ENCODE measurements at regions not wholly inside any gene's neighbourhood (a gene's known extent, or its start where the extent isn't known, plus 50 kb on each side); places are given as distances from the start of the nearest gene placed in this dataset.

DNA sequence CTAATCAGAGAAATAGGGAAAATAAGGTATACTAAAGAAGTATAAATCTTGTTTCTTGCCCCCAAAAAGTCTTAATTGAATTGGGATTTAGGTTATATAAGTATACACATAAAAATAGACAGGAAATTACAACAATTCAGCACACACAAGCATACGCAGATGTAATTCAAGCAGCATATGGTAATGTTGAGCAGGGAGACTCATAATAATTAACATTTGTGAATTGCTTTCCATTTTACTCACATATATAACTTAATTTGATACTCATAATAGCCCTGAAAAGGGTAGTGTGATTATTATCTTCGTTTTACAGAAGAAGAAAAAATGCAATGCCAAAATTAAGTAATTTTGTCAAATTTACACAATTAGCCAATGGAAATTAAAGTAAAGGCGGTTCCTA, 313.5 kb upstream of the ECI2 start:
- H3K9ac ChIP-seq (ENCODE audit: low read length) = no peak overlapping the region
- H3K9me3 ChIP-seq (ENCODE audit: low read length) = 0 out of 2 replicates have a peak, but pooled peaks cover 3% of the 10 kb centered on the region
- no TSS peak for BruUV-seq (replicated peaks)
- TF ChIP-seq EZH2 (IDR thresholded peaks at IDR 0.05; ENCODE audit: low read length, unreplicated experiment) (no peak), EZH2phosphoT487 (IDR thresholded peaks at IDR 0.05; ENCODE audit: borderline replicate concordance, low read length) (no peak)
- TF ChIP-seq, protein P1, sequence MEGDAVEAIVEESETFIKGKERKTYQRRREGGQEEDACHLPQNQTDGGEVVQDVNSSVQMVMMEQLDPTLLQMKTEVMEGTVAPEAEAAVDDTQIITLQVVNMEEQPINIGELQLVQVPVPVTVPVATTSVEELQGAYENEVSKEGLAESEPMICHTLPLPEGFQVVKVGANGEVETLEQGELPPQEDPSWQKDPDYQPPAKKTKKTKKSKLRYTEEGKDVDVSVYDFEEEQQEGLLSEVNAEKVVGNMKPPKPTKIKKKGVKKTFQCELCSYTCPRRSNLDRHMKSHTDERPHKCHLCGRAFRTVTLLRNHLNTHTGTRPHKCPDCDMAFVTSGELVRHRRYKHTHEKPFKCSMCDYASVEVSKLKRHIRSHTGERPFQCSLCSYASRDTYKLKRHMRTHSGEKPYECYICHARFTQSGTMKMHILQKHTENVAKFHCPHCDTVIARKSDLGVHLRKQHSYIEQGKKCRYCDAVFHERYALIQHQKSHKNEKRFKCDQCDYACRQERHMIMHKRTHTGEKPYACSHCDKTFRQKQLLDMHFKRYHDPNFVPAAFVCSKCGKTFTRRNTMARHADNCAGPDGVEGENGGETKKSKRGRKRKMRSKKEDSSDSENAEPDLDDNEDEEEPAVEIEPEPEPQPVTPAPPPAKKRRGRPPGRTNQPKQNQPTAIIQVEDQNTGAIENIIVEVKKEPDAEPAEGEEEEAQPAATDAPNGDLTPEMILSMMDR (conservative IDR thresholded peaks at IDR 0.05; ENCODE audit: low read depth, low read length) = no peak
- H3K27ac ChIP-seq (ENCODE audit: low read length) = no peak overlapping the region
- H3K36me3 ChIP-seq (ENCODE audit: low read depth, low read length) = no peaks in the 10 kb centered on the region
- H4K20me1 ChIP-seq (ENCODE audit: low read length) = no peaks in the 10 kb centered on the region
- H3K4me3 ChIP-seq (ENCODE audit: low read length) = no peak overlapping the region
- no peaks in the 10 kb centered on the region for H3K9me2 ChIP-seq (replicated peaks; ENCODE audit: low read length)
- no peak overlapping the region for H2AFZ ChIP-seq (ENCODE audit: low read length)
- no peaks in the 10 kb centered on the region for H3K27me3 ChIP-seq (ENCODE audit: low read length)
- intact Hi-C loops (cut with micrococcal nuclease) = no loop called here
- no peaks in the 10 kb centered on the region for H3F3A ChIP-seq (ENCODE audit: low read length, unreplicated experiment)
- ATAC-seq (no peak), DNase-seq (no peak)
- ChIA-PET CTCF (no interaction called here), POLR2A (ENCODE audit: unreplicated experiment) (no interaction called here)
- H3K4me2 ChIP-seq (ENCODE audit: low read length) = no peak overlapping the region
- H3K79me2 ChIP-seq (ENCODE audit: low read length) = no peaks in the 10 kb centered on the region
- H3K4me1 ChIP-seq (ENCODE audit: insufficient read depth, low read length) = peaks cover 14% of the 10 kb centered on the region

DNA sequence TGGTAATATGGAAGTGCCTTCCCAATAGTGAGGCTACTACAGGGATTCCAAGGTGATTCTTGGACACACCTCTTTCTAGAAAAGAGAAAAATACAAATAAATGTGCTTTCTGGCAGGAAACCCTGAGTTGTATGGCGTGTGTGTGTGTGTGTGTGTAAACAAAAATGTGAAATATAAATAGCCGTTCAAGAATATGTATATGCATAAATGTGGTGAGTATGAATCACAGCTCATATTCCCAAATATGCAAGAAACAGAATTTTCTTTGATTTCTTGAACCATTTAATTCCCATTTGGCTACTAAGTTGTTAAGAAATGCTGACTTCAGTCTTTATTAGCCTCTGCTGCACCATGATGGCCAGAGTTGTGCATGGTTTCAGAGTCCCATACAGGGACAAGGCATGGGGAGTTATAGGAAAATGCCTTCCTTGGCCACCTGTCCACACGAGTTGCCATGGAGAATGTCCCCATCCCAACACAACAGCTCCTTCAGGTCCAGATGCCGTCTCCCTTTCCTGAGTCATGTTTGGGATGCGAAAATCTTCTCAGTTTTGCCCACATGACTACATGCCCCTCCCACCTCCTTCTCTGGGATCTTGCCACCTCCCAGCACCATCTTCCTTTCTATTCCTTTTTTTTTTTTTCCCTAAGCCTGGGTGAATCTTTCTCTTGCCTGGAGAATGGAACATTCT, 312.4 kb upstream of the ECI2 start:
- DNase-seq = no peak
- no peaks in the 10 kb centered on the region for H3K36me3 ChIP-seq (ENCODE audit: low read depth, low read length)
- H3K9me3 ChIP-seq (ENCODE audit: low read length) = 0 out of 2 replicates have a peak, but pooled peaks cover 3% of the 10 kb centered on the region
- ChIA-PET POLR2A (ENCODE audit: unreplicated experiment) (no interaction called here), CTCF (no interaction called here)
- peak overlapping the region; percentile 78 for H3K4me2 ChIP-seq (ENCODE audit: low read length)
- peak overlapping the region; percentile 71; the same call in 1 of the 2 replicates for H2AFZ ChIP-seq (ENCODE audit: low read length)
- TF ChIP-seq, protein P1 (conservative IDR thresholded peaks at IDR 0.05; ENCODE audit: low read depth, low read length) = no peak
- TF ChIP-seq EZH2 (IDR thresholded peaks at IDR 0.05; ENCODE audit: low read length, unreplicated experiment) (no peak), EZH2phosphoT487 (IDR thresholded peaks at IDR 0.05; ENCODE audit: borderline replicate concordance, low read length) (no peak)
- BruUV-seq (replicated peaks) = no TSS peak
- H3K4me1 ChIP-seq (ENCODE audit: insufficient read depth, low read length) = peaks cover 14% of the 10 kb centered on the region
- no peak; the same call in 1 of the 2 replicates for ATAC-seq
- H3K79me2 ChIP-seq (ENCODE audit: low read length) = no peaks in the 10 kb centered on the region
- H3K27me3 ChIP-seq (ENCODE audit: low read length) = no peaks in the 10 kb centered on the region
- H3F3A ChIP-seq (ENCODE audit: low read length, unreplicated experiment) = no peaks in the 10 kb centered on the region
- no peaks in the 10 kb centered on the region for H3K9me2 ChIP-seq (replicated peaks; ENCODE audit: low read length)
- peak overlapping the region; percentile 41 for H3K27ac ChIP-seq (ENCODE audit: low read length)
- no peak overlapping the region; the same call in 1 of the 2 replicates for H3K9ac ChIP-seq (ENCODE audit: low read length)
- intact Hi-C loops (cut with micrococcal nuclease) = no loop called here
- H4K20me1 ChIP-seq (ENCODE audit: low read length) = no peaks in the 10 kb centered on the region
- H3K4me3 ChIP-seq (ENCODE audit: low read length) = peak overlapping the region; percentile 52; the same call in 1 of the 2 replicates

DNA sequence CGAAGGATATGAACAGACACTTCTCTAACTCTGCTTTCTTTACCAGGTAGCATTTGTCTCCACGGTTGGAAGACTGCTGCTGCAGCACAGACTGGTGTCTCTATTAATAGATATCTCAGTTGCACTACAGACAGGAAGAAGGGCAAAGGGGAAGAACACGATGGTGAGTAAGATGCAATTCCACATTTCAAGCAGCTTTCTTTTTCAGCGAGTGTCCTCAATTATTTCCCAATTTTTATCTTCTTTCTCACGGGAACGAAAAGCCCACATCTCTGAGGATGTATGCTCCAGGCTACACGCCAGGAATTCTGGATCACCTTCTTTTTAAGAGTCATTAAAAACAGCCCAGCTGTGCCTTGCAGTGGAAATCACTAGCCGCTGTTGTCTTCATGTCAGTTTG, 311.6 kb upstream of the ECI2 start:
- Histone ChIP-seq H4K20me1 (ENCODE audit: low read length) (no peaks in the 10 kb centered on the region), H3K27ac (ENCODE audit: low read length) (peak overlapping the region; percentile 41), H3K79me2 (ENCODE audit: low read length) (no peaks in the 10 kb centered on the region), H3K9me2 (replicated peaks; ENCODE audit: low read length) (no peaks in the 10 kb centered on the region), H2AFZ (ENCODE audit: low read length) (peak overlapping the region; percentile 71), H3F3A (ENCODE audit: low read length, unreplicated experiment) (no peaks in the 10 kb centered on the region), H3K9ac (ENCODE audit: low read length) (no peak overlapping the region; the same call in 1 of the 2 replicates), H3K4me2 (ENCODE audit: low read length) (peak overlapping the region; percentile 78), H3K4me1 (ENCODE audit: insufficient read depth, low read length) (peaks cover 14% of the 10 kb centered on the region), H3K4me3 (ENCODE audit: low read length) (peak overlapping the region; percentile 52), H3K9me3 (ENCODE audit: low read length) (0 out of 2 replicates have a peak, but pooled peaks cover 2% of the 10 kb centered on the region), H3K36me3 (ENCODE audit: low read depth, low read length) (no peaks in the 10 kb centered on the region), H3K27me3 (ENCODE audit: low read length) (no peaks in the 10 kb centered on the region)
- TF ChIP-seq, protein P1 (conservative IDR thresholded peaks at IDR 0.05; ENCODE audit: low read depth, low read length) = no peak
- no peak for TF ChIP-seq EZH2phosphoT487 (IDR thresholded peaks at IDR 0.05; ENCODE audit: borderline replicate concordance, low read length)
- TF ChIP-seq EZH2 (IDR thresholded peaks at IDR 0.05; ENCODE audit: low read length, unreplicated experiment) = no peak
- intact Hi-C loops (cut with micrococcal nuclease) = no loop called here
- DNase-seq = peak; percentile 34
- peak; percentile 82 for ATAC-seq
- ChIA-PET POLR2A (ENCODE audit: unreplicated experiment) (no interaction called here), CTCF (no interaction called here)
- BruUV-seq (replicated peaks) = no TSS peak
